HG02759 (cell line): ENCODE measurements at regions not wholly inside any gene's neighbourhood (a gene's known extent, or its start where the extent isn't known, plus 50 kb on each side); places are given as distances from the start of the nearest gene placed in this dataset.
"Not testable (repeated sequence)": the region's sequence is repeated elsewhere in the genome, so short reads cannot be mapped to it uniquely, and the experiment has no call there.

ENCODE experiments used
- ATAC-seq: cut with Tn5 transposase; IDR thresholded peaks from one replicate; pipeline ENCODE4 v1.9.1; 2021; ENCODE audit warnings: mild to moderate bottlenecking, moderate library complexity; ENCODE audit not compliant: unreplicated experiment

DNA sequence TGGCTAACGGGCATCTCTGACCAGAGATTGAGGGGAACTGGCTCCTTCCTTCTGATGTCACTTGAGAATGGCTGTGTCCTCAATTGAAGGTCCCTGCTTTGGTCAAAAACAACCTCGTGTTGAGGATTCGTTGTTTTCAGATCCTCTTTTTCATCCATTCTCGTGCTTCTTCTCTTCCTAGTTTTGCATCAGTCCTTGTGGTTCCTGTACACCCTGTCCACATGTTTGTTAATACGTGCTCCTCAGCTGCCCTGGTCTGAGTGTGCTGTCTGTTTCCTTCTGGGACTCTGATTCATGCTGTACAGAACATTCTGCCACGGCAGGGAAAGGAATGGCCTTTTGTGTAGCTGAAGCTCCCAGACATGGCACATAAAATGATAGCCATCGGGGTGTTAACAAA, 863.2 kb upstream of the GOT2 start:
- no peak for ATAC-seq

DNA sequence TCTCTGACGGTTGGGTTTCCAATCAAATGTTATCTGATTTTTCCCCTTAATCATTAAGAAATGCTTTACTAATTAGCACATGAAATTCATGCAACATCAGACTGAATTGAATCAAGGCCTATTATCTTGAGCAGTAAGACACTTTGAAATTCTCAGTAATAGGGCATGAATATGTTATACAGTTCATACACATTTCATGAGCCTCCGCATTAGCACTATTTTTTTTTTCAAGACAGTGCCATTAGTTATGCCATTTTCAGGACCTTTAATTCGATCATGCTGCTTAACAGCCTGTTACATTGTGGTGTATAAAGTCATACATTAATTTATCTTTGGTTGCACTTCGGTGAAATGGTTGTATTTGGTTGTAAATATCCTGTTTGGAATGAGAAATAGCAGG, 862.6 kb upstream of the GOT2 start:
- no peak for ATAC-seq

DNA sequence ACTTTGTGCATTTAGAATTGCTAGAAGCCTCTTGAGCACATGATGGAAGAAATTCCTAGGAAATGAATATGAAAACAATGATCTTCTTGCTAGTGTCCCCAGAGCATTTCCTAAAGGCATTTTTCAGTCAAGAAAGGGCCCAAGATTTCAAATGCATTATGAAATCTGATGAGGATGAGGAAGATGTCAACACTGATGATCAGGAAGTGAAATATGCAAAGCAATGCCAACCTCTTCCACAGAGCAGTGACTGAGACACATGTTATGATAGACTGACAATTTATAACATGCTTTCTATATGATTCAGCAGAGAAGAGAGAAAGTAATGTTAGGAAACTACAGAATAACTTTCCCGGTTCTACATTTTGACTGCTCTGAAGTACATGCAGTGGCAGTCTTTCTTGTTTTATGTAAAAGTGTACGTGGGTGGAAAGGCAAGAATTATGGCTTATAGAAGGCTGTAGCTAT, 859.1 kb upstream of the GOT2 start:
- ATAC-seq: no peak

- no peak for ATAC-seq
These were observed 857.4 kb upstream of the GOT2 start for GRCh38 chr16:59591480-59591879.

- ATAC-seq: no peak
These were observed 856.7 kb upstream of the GOT2 start for GRCh38 chr16:59590845-59591244.

DNA sequence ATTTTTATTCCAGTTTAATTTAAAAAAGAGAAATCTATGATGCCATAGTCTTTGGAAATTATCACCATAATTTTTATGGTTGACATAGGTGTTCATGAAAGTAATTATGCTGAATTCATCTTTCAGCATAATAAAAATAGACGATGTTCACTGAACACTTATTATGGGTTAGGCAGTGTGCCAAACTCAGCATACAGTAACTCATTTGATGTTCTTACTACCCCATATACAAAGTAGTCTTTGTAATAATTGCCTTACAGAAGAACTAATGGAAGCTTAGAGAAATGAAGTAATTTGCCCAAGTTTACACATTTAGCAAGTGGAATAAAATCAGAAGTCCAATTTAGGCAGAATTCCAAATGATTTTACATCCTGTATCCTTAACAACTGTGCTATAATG, 852.2 kb upstream of the GOT2 start:
- ATAC-seq: no peak

DNA sequence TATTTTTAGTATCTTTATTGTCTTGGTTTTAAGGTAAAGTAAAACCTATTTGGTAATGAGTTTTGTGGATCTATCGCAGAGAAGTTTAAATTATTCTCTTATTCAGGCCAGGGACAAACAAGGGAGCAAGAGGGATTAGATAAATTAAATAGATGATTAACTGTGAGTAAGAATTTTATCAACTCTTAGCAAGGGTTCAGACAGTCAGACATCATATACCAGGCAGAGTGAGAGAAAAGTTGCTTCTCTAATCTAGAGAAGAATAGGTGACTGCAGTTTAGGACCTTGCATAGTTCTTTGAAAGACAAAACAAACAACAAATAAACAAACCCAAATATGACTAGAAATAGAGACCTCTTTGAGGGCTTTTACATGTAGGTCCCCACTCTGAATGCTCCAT, 840.2 kb upstream of the GOT2 start:
- no peak for ATAC-seq

DNA sequence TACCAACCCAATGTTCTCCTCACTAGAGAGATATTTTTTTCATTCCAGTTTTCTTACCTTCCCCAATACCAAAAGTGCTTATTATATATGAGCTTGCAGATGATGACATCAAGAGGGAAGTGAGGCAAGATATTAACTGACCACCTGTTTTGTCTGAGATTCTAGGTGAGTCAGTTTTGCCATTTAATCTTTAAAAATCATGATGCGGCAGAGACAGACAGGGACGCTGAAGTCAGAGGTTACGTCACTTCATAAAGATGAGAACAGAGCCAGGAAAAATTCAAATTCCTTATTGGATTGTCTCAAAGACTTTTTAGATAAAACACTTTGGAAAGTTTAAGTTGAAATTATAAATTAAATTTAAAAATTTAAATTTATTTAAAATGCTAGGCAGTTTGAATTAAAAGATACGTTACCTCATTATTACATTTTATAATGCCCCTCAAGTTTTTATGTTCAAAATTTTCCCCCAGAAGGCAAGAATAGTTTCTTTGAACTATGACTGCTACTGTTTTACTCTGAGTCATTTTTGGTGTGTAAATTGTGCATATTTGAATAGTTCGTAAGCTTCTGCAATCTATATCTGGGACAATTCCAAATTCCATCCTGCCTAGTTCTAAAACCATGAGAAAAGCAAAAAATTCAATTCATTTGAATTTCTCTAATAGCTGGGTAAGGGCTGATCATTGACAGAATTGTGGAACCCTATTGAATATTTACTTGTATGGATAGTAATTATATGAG, 839.6 kb upstream of the GOT2 start:
- no peak for ATAC-seq

GRCh38 chr16:59567496-59567895, 833.4 kb upstream of the GOT2 start:
- no peak for ATAC-seq

- ATAC-seq: no peak
These were observed 832.3 kb upstream of the GOT2 start for GRCh38 chr16:59566446-59566845.

DNA sequence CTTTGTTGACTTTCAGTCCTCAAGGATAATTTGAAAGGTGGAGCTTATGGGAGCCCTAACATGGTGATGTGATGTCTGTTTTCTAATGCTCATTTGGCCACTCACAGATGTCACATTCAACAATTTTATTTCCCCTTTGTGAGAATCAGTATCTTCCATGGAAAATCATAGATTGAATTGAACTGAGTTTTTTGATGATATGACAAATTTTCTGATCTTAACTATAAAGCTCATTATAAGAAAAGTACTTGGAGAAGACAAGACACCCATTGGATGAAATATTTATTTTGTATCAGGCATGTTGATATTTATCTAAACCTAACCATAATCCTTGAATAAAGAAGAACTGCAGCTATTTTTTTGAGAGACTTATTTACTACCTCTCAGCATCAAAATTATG, 824.6 kb upstream of the GOT2 start:
- no peak for ATAC-seq

DNA sequence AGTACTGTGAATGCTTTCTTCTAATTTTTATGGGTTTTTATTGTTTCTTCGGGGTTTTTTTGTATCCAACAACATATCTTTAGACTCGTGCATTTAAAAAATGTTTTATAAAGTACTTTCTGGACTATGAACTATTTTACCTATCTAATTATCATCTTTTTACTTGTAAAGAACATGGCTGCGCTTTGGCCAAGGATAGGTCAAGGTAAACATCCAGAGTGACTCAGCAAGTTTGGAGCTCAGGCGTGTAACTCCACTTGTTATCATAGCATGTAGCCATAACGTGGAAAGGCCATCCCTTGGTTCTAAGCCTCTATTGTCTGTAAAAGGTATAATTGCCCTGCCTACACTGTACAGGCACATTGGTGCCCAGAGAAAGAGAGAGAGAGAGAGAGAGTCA, 818.0 kb upstream of the GOT2 start:
- no peak for ATAC-seq

DNA sequence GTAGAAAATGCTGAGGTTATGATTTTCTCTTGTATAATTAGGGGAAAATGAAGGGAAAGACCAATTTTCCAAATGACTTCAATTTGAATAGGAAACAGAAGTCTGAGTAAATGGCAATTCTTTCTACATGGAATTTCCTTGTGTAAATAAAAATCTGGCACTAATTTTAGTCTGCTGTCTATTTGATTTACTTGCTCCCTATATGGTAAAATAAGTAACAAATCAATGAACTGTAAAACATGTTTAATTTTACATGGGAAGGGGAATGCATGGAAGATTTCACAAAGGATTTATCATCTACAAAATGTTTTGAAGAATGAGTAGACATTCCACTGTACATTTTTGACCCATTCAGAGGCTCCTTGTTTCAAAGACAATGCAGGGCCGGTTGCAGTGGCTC, 811.6 kb upstream of the GOT2 start:
- no peak for ATAC-seq

- no peak for ATAC-seq
These were observed 809.5 kb upstream of the GOT2 start for GRCh38 chr16:59543641-59544040.

GRCh38 chr16:59540621-59541020, 806.5 kb upstream of the GOT2 start:
- ATAC-seq: no peak

DNA sequence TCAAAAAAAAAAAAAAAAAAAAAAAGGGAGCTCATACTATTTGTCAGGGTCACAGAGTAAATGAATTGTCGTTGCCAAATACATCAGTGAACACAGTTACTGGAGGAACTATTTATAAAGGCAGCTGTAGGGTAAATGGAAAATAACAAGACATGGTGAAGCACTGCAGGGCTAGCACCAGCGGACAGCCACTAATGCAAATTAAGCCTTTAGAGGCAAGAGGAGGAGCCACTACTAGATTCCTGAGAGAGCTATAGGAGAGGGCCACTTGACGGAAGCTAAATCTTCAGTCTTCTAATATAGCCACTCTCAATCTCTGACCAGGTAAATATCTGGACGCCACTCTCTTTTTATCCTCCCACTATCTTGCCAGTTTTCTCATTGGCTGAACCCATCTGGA, 801.2 kb upstream of the GOT2 start:
- ATAC-seq: no peak

DNA sequence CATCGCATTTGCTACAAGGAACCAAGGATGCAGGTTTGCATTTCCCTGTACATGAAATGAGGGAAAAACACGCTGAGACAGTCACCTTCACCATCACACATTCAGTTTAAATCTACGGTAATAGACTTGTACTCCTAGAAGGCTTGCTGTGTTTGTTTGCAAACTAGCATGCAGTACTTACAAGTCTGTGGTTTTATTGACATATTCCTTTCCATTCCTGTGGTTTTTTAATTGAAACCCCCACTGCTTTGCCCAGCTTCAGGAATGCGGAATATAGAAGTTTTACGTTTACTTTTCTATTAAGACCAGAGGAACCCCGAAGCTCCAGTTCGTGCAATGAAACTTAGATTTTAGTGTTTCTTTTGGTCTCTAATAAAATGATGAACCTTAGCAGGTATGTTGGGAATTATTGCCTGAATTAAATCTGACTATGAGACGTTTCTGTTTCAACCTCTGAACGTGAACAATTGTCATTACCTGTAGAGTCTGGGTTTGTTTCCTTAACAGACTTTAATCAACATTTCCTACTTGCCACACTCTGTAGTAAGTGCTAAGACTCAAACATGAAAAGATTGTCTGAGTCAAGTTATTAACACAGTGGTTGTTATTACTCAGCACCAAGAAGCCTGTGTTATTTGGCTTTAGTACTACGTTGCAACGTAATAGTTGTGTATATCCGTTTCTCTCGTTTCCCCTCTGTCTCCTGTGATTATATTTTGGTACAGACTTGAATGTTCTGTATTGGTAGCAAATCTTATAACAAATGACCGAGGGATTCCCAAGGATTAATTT, 793.3 kb upstream of the GOT2 start:
- ATAC-seq: no peak

GRCh38 chr16:59522826-59523225, 788.7 kb upstream of the GOT2 start:
- no peak for ATAC-seq

DNA sequence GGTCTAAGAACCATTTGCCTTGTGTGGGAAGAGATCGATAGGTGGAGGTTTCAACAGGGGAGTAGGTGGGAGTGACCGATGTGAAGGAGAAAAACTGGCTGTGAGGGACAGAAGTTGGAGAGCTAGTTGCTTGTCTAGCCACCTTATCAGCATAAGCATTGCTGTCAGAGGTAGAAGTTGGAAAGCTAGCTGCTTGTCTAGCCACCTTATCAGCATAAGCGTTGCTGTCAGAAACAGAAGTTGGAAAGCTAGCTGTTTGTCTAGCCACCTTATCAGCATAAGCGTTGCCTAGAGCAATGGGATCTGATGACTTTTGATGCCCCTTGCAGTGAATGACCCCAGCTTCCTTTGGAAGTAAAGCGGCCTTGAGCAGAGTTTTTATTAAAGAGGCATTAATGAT, 784.6 kb upstream of the GOT2 start:
- not testable (repeated sequence) for ATAC-seq

- no peak for ATAC-seq
These were observed 780.5 kb upstream of the GOT2 start for GRCh38 chr16:59514651-59515050.

- ATAC-seq: no peak
These were observed 775.9 kb upstream of the GOT2 start for GRCh38 chr16:59510008-59510424.

GRCh38 chr16:59500601-59501000, 766.5 kb upstream of the GOT2 start:
- ATAC-seq: no peak
